ENCODE measurements at regions not wholly inside any gene's neighbourhood (a gene's known extent, or its start where the extent isn't known, plus 50 kb on each side); places are given as distances from the start of the nearest gene placed in this dataset.
A peak's percentile ranks its signal among the peaks of the same experiment; 100 is the strongest.
"Not testable (repeated sequence)": the region's sequence is repeated elsewhere in the genome, so short reads cannot be mapped to it uniquely, and the experiment has no call there.

DNA sequence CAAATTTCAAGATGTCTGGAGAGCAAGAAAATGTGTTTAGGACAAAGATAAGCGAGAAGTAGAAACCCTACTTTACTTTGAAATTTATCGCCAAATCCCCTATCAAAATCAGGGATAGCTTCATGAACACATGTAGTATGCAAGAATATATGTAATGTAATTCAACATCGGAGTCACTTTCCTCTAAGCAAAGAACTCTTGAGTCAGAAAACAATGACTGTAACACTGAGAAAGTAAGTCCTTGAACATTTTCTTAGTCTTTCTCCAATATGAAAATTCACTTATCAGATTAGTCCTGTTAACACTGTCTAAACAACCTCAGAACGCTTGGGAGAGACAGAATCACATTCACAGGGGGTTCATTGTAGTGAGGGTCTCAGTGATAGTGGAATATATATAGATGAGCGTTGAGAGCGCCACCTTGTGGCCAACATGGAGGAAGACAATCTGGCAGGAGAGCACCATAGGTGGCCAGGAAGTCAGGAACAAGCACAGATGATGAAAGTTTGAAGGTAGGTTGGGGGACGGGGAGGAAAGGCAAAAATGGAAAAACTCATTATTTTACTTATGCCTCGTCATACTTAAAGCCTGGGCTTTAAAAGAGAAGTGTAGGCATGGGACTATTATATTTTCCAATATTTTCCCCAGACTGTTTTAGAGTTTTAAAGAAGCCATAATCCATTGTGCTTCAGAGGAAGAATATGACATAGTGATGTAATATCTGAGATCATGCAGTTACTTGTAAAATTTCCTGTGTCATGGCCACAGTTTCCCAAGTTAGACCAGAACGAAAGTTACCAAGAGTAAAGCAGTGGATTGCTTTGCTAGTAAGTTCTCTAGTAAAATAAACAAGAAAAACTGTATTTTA is 115.5 kb upstream of the GNAI1 start:
- DNase-seq, result peak; percentile 19

DNA sequence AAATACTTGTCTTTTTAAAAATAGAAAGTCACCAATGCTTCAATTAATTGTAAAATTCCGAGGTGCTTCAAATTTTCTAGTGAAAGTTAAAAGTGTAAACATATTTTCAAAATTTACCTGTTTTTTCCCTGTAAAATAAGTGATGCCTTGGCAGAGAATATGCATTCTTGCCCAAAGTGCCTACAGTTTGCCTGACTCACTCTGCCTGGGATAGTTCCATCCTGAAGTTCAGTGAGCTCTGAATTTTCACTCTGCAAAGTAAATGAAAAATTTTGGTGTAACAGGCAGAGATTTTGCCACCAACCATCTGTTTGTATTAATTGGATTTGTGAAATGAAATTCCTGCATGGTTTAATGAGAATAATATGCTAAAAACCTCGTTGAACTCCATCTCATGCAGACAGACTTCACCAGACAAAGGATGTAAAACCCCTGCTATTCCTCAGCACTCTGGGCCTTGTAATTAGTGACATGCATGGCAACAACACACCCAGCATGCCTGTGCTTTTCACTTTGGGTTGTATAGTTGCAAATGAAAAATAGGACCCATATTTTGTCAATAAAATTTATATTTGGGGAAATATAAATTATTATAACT is 117.4 kb upstream of the GNAI1 start:
- DNase-seq, result no peak

DNA sequence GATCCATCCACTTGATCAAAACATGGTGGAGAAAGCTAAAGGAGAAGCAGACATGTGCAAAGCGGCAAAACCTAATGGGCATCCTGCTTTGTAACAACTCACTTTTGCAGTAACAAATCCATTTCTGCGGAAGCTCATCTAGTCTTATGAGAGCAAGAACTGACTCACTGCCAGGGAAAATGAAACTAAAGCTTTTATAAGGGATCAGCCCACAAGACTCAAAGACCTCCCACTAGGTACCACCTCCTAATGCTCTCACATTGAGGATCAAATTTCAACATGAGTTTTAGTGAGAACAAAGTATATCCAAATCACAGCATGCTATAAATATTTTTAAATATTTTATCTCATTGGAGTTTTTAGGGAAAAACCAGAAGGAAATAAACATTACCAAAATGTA is 120.1 kb upstream of the GNAI1 start:
- no peak for DNase-seq

DNA sequence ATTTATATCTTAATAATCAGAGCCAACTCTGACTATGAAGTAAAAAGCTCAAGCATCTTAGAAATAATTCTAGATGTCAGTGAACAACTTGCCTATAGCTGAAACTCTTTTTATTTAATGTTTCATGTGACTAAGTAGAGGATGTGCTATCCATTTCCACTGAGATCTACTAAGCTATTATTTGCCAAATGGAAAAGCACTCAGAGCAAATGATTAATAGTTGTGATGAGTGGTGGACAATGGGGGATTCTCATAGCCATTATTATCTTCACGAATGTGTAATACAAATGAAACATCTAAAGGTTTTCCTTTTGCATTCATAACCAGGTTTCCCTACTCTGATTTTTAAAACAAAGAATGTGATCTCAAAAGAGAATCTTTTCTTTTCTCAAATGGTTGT is 126.6 kb upstream of the GNAI1 start:
- DNase-seq, result no peak

DNA sequence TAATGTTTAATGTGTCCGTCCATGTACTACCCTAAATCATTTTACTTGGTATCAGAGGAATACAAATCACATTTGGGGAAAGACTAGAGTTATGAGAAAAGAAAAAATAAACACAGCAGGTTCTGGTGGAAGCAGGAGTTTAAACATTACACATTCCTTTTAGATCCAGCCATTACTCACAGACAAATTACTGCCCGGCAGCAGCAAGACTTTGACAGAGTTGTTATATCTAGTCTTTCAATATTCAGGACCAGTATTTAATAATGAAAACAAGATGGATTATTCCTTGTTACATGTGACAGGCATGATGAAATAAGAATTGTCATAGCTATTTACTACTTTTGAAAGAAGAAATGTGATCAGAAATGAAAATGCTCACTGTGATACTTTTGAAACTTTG is 131.8 kb upstream of the GNAI1 start:
- DNase-seq, result no peak

DNA sequence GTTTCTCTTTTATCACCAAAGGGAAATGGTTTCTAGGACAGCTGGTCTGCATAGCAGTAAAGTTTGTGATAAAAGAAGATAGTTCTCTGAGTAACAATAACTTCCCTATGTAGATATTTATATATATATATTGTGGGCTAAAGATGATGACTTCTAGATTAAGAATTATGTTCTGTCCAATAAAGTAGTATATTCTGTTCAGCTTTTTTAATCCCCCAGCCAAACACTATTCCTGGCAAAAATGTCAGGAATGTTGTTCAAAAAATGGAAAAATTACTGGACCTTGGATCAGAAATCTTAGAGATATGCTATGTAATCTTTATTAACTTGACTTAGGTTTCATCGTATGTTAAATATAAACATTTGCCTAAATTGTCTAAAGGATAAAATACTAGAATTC is 136.3 kb upstream of the GNAI1 start:
- no peak for DNase-seq

DNA sequence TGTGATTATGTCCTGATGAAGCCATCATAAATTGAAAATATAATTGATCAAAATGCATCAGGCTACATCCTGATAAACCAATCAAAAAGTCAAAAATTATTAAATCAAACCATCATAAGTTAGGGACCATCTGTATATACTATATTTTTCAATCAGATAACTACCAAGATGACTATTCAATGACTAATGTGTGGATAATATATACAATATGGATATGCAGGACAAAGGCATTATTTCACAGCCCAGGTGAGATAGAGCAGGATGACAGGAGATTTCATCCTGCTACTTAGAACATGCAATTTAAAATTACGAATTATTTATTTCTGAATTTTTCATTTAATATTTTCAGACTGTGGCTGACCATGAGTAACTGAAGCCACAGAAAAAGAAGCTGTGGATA is 137.3 kb upstream of the GNAI1 start:
- no peak for DNase-seq

DNA sequence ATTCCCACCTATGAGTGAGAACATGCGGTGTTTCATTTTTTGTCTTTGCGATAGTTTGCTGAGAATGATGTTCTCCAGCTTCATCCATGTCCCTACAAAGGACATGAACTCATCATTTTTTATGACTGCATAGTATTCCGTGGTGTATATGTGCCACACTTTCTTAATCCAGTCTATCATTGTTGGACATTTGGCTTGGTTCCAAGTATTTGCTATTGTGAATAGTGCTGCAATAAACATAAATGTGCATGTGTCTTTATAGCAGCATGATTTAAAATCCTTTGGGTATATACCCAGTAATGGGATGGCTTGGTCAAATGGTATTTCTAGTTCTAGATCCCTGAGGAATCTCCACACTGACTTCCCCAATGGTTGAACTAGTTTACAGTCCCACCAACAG is 138.9 kb upstream of the GNAI1 start:
- DNase-seq, result not testable (repeated sequence)

DNA sequence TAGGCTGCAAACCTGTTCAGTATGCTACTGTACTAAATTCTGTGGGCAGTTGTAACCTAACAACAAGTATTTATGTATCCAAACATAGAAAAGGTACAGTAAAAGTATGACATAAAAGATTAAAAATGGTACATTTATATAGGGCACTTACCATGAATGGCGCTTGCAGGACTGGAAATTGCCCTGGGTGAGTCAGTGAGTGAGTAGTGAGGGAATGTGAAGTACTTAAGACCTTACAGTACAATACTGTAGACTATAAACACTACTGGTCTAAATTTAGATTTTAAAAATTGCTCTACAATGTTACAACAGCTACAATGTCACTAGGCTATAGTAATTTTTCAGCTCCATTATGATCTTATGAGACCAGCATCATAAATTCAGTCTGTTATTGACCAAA is 146.0 kb upstream of the GNAI1 start:
- DNase-seq, result no peak

DNA sequence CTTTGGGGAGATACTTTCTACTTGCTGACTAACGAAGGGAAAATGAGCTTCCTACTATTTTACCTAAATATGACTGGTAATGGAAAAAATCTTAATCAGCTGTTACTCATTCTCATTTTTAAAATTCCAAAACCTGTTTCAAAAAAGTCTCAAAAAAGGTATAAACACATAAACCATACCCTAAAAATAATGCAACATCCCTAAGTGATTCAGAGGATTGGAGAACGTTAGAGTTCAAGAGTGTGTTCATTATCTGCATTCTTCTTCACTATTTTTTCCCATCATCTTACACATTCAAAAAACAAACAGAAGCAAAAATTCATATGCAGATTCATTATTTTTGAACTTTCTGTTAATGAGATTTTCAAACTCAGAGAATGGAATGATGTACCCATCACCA is 150.4 kb upstream of the GNAI1 start:
- DNase-seq, result no peak

DNA sequence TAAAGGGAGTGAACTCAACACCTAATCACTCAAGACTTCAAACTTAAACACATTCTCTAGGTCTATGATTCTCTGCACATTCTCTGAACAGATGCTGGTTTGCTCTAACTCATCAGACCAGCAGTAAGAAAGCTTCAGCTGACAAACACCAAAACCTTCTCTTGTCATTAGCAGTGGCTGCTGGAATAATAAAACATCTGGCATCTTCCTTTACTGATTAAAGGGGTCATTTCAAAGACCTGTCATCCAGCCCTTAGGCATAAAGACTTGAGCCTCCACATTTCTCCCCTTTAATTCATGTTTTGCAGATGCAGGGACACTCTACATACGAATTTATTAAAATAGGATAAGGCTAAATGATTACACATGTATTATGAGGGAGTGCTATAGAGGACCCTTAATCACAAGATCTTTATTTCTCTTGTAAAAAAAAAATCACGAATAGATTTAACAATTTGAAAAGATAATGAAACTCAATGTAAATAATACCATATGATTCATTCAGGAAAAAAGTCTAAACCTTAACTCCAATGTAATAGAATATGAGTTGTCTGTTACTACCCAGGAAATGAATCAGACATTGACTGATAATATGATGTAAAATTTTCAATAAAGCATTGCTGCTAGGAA is 152.4 kb upstream of the GNAI1 start:
- DNase-seq, result no peak

DNA sequence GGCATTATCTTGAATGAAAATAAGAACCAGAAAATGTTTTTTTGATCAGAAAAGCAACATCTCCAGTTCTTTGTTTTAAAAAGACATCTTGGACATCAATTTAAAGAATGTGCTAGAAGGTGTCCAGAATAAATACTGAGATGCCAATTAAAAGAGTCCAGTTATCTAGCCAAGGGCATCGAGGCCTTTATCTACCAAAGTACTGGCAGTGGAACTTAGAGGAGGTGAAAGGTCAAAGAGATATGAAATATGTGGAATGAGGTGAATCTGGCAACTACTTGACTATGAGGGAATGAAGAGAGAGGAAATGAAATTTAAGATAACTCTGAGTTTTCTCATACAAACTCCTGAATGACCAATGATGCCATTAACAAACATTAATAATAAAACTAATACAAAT is 154.3 kb upstream of the GNAI1 start:
- no peak for DNase-seq

DNA sequence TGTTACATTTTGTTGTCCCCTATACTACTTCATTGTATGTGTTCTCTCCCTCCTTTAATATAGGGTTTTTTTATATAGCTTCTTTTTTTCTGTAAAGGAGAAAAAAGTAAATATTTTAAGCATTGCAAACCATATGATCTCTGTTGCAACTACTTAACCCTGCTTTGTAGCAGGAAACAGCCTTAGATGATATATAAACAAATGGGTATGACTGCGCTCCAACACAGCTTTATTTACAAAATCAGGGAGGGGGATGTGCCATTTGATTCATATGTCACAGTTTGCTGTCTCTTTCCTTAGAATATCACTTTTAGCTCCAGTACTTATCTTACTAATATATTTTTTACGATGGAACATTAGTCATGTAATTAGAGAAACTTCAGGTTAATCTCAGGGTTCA is 155.2 kb upstream of the GNAI1 start:
- no peak for DNase-seq

DNA sequence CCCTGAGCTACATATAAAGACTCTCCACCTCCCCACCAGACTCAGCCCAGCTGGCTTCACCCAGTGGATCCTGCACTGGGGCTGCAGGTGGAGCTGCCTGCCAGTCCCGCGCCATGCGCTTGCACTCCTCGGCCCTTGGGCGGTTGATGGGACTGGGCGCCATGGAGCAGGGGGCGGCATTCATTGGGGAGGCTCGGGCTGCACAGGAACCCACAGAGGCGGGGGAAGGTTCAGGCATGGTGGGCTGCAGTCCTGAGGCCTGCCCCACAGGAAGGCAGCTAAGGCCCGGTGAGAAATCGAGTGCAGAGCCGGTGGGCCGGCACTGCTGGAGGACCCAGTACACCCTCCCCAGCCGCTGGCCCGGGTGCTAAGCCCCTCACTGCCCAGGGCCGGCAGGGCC is 157.2 kb upstream of the GNAI1 start:
- no peak for DNase-seq

DNA sequence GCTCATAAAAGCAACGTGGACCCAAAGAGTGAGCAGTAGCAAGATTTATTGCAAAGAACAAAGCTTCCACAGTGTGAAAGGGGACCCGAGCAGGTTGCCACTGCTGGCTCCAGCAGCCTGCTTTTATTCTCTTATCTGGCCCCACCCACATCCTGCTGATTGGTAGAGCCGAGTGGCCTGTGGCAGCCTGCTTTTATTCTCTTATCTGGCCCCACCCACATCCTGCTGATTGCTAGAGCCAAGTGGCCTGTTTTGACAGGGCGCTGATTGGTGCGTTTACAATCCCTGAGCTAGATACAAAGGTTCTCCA is 158.0 kb upstream of the GNAI1 start:
- not testable (repeated sequence) for DNase-seq

DNA sequence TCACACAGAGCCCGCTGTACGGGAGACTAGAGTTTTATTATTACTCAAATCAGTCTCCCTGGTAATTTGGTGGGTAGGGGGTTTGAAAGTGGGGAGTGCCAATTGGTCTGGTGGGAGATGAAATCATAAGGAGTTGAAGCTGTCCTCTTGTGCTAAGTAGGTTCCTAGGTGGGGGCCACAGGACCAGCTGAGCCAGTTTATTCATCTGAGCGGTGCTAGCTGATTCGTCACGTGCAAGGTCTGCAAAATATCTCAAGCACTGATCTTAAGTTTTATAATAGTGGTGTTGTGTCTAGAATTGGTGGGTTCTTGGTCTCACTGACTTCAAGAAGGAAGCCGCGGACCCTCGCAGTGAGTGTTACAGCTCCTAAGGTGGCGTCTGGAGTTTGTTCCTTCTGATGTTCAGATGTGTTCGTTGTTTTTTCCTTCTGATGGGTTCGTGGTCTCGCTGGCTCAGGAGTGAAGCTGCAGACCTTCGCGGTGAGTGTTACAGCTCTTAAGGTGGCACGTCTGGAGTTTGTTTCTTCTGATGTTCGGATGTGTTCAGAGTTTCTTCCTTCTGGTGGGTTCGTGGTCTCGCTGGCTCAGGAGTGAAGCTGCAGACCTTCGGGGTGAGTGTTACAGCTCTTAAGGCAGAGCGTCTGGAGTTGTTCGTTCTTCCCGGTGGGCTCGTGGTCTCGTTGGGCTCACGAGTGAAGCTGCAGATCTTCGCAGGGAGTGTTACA is 158.5 kb upstream of the GNAI1 start:
- DNase-seq, result not testable (repeated sequence)

DNA sequence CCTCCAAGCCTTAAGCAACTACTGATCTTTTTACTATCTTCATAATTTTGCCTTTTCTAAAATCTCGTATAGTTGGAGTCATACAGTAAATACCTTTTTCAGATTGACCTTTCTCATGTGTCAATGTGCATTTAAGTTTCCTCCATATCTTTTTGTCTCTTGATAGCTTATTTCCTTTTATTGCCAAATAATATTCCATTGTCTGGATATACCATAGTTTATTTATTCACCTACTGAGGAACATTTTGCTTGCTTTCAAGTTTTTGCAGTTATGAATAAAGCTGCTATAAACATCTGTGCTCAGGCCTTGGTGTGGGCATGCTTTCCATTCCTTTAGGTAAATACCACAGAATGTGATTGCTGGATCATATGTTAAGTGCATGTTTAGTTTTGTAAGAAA is 161.2 kb upstream of the GNAI1 start:
- no peak for DNase-seq

DNA sequence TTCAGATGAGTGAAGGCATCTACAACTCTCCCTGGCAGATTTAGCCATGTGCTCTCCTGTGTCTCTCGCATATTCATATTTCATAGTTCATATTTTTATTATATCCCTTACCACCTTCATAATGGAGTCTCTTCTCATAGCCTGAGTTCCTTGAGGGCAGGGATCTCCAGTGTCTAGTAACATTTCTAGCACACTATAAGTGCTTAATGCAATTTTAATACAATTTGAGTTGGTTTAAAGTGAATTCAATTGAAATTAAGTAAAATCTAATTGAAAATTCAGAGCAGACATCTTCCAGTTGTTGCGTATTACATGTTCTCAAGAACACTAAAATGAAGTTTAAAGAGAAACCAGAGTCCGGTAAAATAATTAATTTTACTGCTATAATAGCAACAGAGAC is 163.6 kb upstream of the GNAI1 start:
- no peak for DNase-seq

DNA sequence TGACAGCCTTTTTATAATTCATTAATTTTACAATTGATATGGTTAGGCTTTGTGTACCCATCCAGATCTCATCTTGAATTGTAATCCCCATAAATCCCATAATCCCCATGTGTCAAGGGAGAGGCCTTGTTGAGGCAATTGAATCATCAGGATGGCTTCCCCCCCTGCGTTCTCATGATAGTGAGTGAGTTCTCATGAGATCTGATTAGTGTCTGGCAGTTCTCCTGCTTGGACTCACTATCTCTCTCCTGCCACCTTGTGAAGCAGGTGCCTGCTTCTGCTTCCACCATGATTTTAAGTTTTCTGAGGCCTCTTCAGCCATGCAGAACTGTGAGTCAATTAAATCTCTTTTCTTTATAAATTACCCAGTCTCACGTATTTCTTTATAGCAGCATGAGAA is 165.7 kb upstream of the GNAI1 start:
- no peak for DNase-seq

DNA sequence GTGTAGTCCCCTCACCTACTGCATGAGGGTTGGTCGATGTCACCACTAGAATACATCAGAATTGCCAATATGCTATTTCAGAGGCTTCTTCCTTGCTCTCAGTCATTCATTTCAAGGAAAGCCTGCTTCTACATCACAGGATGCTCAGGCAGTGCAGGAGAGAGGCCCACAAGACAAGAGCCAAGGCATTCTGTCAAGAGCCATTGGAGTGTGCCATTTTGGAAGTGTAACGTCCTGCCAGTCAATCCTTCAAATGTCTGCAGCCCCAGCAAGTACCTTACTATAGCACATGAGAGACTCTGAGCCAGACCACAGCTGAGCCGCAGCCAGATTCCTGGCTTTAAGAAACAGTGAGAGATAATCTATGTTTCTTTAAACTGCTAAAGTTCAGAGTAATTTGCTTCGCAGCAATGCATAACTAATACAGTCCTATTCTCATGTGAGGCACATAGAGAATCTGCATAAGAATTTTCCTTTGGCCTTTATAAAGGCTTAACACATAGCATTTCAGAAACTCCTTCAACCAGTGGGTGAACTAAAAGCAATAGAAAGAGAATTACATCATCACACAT is 166.5 kb upstream of the GNAI1 start:
- DNase-seq, result no peak

DNA sequence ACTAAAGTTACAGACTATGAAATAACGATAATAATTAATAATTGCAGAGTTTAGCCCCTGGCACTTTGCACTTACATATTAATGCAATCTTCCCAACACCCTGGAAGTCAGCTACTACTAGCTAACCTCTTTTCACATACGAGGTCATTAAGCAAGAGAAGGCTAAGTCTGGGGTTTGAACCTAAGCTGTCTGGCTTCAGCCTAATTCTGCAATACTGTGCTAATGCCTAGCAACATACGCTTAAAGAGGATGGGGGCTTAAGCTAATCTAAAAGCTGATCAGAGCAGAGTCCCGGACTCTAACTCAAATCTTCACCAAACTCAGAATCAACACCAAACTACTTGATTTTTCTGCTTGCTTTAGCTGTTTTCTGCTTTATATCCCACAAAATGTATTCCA is 168.7 kb upstream of the GNAI1 start:
- DNase-seq, result no peak

DNA sequence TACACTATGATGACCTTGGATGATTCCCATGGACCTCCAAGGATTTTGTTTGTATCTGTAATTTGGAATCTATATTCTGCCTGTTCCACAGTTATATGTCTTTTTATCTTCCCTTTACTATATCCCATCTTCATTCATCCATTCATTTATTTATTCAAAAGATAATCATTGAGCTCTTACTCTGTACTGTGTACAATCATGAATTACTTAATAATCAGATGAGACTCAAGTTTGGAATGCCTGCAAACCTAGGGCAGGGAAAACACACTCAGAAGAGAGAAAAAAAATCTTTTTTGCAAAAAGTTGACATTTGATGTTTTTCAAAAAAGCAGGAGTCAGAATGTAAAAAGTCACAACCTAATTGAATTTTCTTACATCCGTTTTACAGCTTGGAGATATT is 170.2 kb upstream of the GNAI1 start:
- DNase-seq, result no peak

DNA sequence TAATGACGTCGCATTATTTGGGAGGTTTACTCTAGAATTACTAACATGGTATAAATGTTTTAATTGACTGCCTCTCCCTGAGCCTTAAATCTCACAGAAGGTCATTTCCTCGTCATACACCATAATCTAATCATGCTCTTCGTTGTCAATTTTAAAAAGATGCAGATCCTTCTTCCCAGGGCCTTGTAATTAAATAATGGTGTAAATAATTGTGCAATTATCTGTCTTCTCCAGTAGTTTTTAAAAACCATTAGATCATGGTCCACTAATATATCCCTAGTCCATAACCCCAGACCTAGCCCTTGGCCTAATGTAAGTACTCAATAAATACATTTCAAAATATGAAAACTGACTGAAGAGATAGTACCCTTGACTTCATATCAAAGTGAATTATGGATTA is 181.5 kb upstream of the GNAI1 start:
- no peak for DNase-seq

DNA sequence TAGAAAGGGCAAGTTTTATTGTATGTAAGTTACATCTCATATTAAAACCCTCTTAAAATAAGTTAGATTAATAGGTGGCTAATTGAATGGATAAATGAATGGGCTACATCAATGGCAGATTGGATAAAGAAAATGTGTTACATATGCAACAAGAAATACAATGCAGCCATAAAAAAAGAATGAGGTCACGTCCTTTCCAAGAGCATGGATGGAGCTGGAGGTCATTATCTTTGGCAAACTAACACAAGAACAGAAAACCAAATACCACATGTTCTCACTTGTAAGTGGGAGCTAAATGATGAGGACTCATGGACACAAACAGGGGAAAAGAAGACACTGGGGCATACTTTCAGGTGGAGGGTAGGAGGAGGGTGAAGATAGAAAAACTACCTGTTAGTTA is 182.2 kb upstream of the GNAI1 start:
- DNase-seq, result no peak

All from MV-4-11 (cell line).